Liver (tissue), 8 donors: ENCODE measurements at regions not wholly inside any gene's neighbourhood (a gene's known extent, or its start where the extent isn't known, plus 50 kb on each side); places are given as distances from the start of the nearest gene placed in this dataset.

Experiments
- DNase-seq: peaks from one replicate; pipeline ENCODE4 v3.0.0-alpha.2; 2017; ENCODE audit warnings: low spot score
- H3K27ac ChIP-seq, 2 donors: one replicate each; pipeline ENCODE4 v1.7.0; 2013; ENCODE audit warnings: inconsistent platforms in 2 of 2, low read length in 2 of 2, control low read depth in 1 of 2, low read depth in 1 of 2, mild to moderate bottlenecking in 1 of 2
- H3K27me3 ChIP-seq, 4 donors: one replicate each; pipeline versions ENCODE4 v1.6.1 to v1.7.0; 2013; ENCODE audit warnings: low read length in 3 of 4, inconsistent platforms in 1 of 4, mild to moderate bottlenecking in 1 of 4, moderate library complexity in 1 of 4; ENCODE audit not compliant: control insufficient read depth in 4 of 4, insufficient read depth in 4 of 4
- H3K36me3 ChIP-seq, 4 donors: one replicate each; pipeline versions ENCODE4 v1.6.1 to v1.7.0; 2013; ENCODE audit warnings: low read length in 3 of 4, mild to moderate bottlenecking in 3 of 4, low read depth in 1 of 4, moderate library complexity in 1 of 4; ENCODE audit not compliant: control insufficient read depth in 4 of 4, insufficient read depth in 3 of 4
- H3K4me1 ChIP-seq, 4 donors: one replicate each; pipeline versions ENCODE4 v1.6.1 to v1.7.0; 2013; ENCODE audit warnings: low read length in 3 of 4, mild to moderate bottlenecking in 3 of 4, moderate library complexity in 1 of 4; ENCODE audit not compliant: control insufficient read depth in 4 of 4, insufficient read depth in 4 of 4
- H3K4me3 ChIP-seq, 3 donors: one replicate each; pipeline versions ENCODE4 v1.6.1 to v1.7.0; 2013; ENCODE audit warnings: low read length in 3 of 3, control low read depth in 1 of 3, low read depth in 1 of 3, mild to moderate bottlenecking in 1 of 3
- H3K9ac ChIP-seq, 2 donors: one replicate each; pipeline ENCODE4 v1.7.0; 2013; ENCODE audit warnings: low read length in 2 of 2, mild to moderate bottlenecking in 2 of 2, moderate library complexity in 2 of 2, control low read depth in 1 of 2, low read depth in 1 of 2
- H3K9me3 ChIP-seq, 4 donors: one replicate each; pipeline versions ENCODE4 v1.6.1 to v1.7.0; 2013; ENCODE audit warnings: low read length in 3 of 4; ENCODE audit not compliant: control insufficient read depth in 4 of 4
- ATF3 ChIP-seq: IDR thresholded peaks from 2 replicates; pipeline ENCODE4 v1.6.1; 2016; ENCODE audit warnings: antibody characterized with exemption
- CTCF ChIP-seq: fragments of 150-350 bp; IDR thresholded peaks from 2 replicates; pipeline ENCODE4 v1.5.1; 2017; ENCODE audit warnings: improper control_type of control experiment, low read depth, low read length; ENCODE audit not compliant: missing input control
- FOXA1 ChIP-seq: IDR thresholded peaks from 2 replicates; pipeline ENCODE4 v1.6.1; 2016; ENCODE audit warnings: antibody characterized with exemption
- FOXA2 ChIP-seq: IDR thresholded peaks from 2 replicates; pipeline ENCODE4 v1.6.1; 2016; ENCODE audit warnings: antibody characterized with exemption
- JUND ChIP-seq, 2 donors: IDR thresholded peaks; 2 replicates each; pipeline ENCODE4 v1.6.1; 2016; ENCODE audit warnings: antibody characterized with exemption in 2 of 2
- NR2F2 ChIP-seq: IDR thresholded peaks from 2 replicates; pipeline ENCODE4 v1.6.1; 2016; ENCODE audit warnings: antibody characterized with exemption
- RAD21 ChIP-seq, 2 donors: IDR thresholded peaks; 2 replicates each; pipeline ENCODE4 v1.6.1; 2016; ENCODE audit warnings: antibody characterized with exemption in 2 of 2, mild to moderate bottlenecking in 2 of 2
- REST ChIP-seq: IDR thresholded peaks from 2 replicates; pipeline ENCODE4 v1.6.1; 2016; ENCODE audit warnings: antibody characterized with exemption, mild to moderate bottlenecking
- RXRA ChIP-seq, 2 donors: IDR thresholded peaks; 2 replicates each; pipeline ENCODE4 v1.6.1; 2017 to 2018; ENCODE audit warnings: antibody characterized with exemption in 2 of 2, mild to moderate bottlenecking in 1 of 2
- TAF1 ChIP-seq: conservative IDR thresholded peaks from 2 replicates; pipeline ENCODE4 v1.6.1; 2016; ENCODE audit warnings: antibody characterized with exemption, mild to moderate bottlenecking
- YY1 ChIP-seq: IDR thresholded peaks from 2 replicates; pipeline ENCODE4 v1.6.1; 2016; ENCODE audit warnings: antibody characterized with exemption, mild to moderate bottlenecking
- ZBTB33 ChIP-seq: IDR thresholded peaks from 2 replicates; pipeline ENCODE4 v1.6.1; 2016; ENCODE audit warnings: antibody characterized with exemption
- WGBS: extraction: QIAGEN DNeasy Blood & Tissue Kit; methylation state at CpG from one replicate; pipeline ENCODE4 v1.1.7; 2013; 5-methylcytosine and 5-hydroxymethylcytosine counted together
- donor health status: healthy.
- donor health status: healthy.
- donor health status: healthy.
- donor health status: healthy.
- donor health status: healthy.

- Histone ChIP-seq H3K4me1 (no peaks in the 10 kb centered on the region), H3K9ac (no peak overlapping the region), H3K27ac (no peak overlapping the region), H3K4me3 (no peak overlapping the region), H3K36me3 (no peaks in the 10 kb centered on the region), H3K27me3 (no peaks in the 10 kb centered on the region), H3K9me3 (no peaks in the 10 kb centered on the region)
- no peak for TF ChIP-seq JUND (IDR thresholded peaks at IDR 0.05)
- no peak for TF ChIP-seq RAD21 (IDR thresholded peaks at IDR 0.05)
- no peak for TF ChIP-seq FOXA2
- no peak for TF ChIP-seq NR2F2
- no peak for TF ChIP-seq REST
- TF ChIP-seq CTCF = no peak
- no peak for TF ChIP-seq YY1
- TF ChIP-seq RXRA (IDR thresholded peaks at IDR 0.05) = no peak
- TF ChIP-seq FOXA1 = no peak
- no peak for TF ChIP-seq TAF1
- no peak for DNase-seq
- 72% methylated on average over 3 of the region's 3 CpGs for WGBS
These were observed 1001.1 kb upstream of the GJE1 start for GRCh38 chr6:141131616-141132015.

GRCh38 chr6:141123497-141123896 lies 1009.2 kb upstream of the GJE1 start:
- H3K27ac ChIP-seq = no peak overlapping the region
- no peaks in the 10 kb centered on the region for H3K27me3 ChIP-seq
- no peaks in the 10 kb centered on the region for H3K4me1 ChIP-seq
- DNase-seq = no peak
- H3K4me3 ChIP-seq = no peak overlapping the region
- no peak overlapping the region for H3K9ac ChIP-seq
- TF ChIP-seq ATF3 (no peak), RAD21 (IDR thresholded peaks at IDR 0.05) (no peak), ZBTB33 (no peak), YY1 (no peak), RXRA (IDR thresholded peaks at IDR 0.05) (no peak), NR2F2 (no peak)
- peaks cover 0 to 3% (median 0%) of the 10 kb centered on the region in 4 donors for H3K9me3 ChIP-seq
- H3K36me3 ChIP-seq = no peaks in the 10 kb centered on the region
